SW480 (cell line): ENCODE measurements at regions not wholly inside any gene's neighbourhood (a gene's known extent, or its start where the extent isn't known, plus 50 kb on each side); places are given as distances from the start of the nearest gene placed in this dataset.
A peak's percentile ranks its signal among the peaks of the same experiment; 100 is the strongest.

Experiments used
- DNase-seq: peaks from one replicate; pipeline ENCODE4 v3.0.0-alpha.2; 2016; ENCODE audit warnings: low spot score

- DNase-seq = no peak
Observed at GRCh38 chr1:244196571-244197285, 145.6 kb downstream of the ZBTB18 start.

- DNase-seq = no peak
Observed at GRCh38 chr1:244197851-244198375, 146.8 kb downstream of the ZBTB18 start.

DNA sequence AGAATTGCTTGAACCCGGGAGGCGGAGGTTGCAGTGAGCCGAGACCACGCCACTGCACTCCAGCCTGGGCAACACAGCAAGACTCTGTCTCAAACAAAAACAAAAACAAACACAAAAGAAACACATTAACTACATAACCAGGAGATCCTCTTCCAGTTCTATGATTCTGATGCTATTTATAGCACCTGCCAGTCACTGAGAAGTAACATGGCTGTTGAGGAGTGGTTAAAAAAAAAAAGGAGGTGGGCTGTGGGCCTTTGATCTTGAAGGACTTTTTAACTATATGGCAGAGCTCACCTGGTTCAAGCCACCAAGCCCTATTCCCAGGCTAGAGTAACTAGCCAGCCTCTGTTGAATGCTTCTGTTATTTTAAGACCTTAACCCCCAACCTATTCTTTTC, 148.8 kb downstream of the ZBTB18 start:
- DNase-seq = peak; percentile 13

GRCh38 chr1:244200596-244200995, 149.5 kb downstream of the ZBTB18 start:
- no peak for DNase-seq

- DNase-seq = no peak
Observed at GRCh38 chr1:244201750-244202149, 150.7 kb downstream of the ZBTB18 start.

GRCh38 chr1:244204004-244204403, 152.9 kb downstream of the ZBTB18 start:
- DNase-seq = no peak

GRCh38 chr1:244205171-244205570, 154.1 kb downstream of the ZBTB18 start:
- DNase-seq = no peak

DNA sequence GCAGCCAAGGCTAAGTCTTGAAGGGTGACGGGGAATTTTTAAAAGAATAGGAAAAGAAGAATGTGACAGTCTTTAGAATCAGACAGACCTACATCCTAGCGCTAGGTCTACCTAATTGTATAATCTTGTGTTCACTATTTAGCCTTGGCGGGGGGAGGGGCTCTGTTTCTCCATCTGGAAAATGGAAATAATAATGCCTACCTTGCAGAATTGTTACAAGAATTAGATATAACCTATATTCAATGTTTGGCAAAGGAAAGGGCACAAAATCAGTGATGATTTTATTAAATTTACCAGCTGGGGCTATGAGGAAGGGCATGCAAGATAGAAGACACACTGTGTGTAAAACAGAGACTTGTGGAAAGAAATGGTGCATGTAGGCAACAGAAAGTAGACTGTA, 154.8 kb downstream of the ZBTB18 start:
- DNase-seq = no peak

GRCh38 chr1:244207042-244207934, 156.2 kb downstream of the ZBTB18 start:
- DNase-seq = no peak

GRCh38 chr1:244207935-244208244, 156.8 kb downstream of the ZBTB18 start:
- DNase-seq = no peak

DNA sequence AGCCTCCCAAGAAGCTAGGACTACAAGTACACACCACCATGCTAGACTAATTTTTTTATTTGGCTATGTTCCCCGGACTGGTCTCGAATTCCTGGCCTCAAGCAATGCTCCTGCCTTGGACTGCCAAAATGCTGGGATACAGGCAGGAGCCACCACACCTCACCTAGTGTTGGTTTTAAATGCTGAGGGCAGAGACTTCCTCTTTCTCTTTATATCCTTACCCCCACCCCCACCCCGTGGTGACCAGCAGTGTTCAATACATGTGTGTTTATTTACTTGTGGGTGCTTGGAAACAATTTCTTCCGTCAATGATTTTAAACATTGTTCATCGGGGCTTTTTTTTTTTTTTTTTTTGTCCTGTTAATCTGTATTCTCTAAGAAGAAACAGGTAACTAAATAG, 158.9 kb downstream of the ZBTB18 start:
- no peak for DNase-seq

- no peak for DNase-seq
Observed at GRCh38 chr1:244210884-244211558, 159.9 kb downstream of the ZBTB18 start.

DNA sequence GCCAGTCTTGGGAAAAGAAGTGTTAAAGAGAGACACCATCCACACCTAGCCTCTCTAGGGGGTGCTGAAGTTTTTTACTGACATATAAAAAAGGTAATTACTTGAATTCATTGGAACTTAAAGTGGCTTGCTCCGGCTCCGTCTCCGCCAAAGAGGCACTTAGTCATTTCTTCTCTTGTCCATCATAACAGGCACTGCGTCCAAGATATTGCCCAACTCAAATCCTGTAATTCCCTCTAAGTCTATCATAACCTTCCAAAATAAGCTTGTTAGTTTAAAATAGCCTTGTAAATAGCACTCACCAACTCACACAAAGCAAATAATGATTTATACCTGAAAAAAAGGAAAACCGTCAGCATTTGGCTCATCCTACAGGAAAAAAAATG, 160.5 kb downstream of the ZBTB18 start:
- DNase-seq = no peak

- no peak for DNase-seq
Observed at GRCh38 chr1:244212219-244212618, 161.1 kb downstream of the ZBTB18 start.

DNA sequence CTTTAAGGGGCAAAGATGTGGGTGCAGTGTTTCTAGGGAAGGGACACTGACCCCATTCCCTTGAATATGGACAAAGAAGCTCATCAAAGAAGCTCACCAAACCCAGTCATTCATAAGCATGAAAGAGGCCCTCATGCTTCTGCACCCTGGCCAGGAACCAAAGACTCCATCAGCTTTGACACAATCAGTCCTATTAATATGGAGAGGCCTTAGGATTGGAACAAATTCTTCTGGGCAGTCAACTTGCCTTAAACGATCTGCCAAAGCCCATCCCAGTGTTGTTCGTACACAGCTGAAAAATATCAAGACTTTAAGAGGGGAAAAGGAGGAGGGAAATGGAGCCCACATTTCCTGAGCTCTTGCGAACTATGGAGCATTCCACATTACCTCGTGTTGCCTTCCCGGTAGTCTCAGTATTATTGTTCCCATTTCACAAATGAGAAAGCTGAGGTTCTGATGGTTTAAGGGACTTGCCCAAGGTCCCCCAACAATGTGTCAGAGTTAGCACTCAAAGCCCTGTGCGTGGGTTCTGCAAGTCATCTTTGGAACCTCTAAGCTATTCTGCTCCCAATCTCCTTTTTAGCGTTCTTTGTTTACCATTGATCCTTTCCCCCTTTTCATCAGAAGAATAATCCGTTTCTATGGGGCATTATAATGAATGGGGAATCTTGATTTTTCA, 161.9 kb downstream of the ZBTB18 start:
- no peak for DNase-seq

- peak; percentile 90 for DNase-seq
Observed at GRCh38 chr1:244214009-244214967, 163.2 kb downstream of the ZBTB18 start.

- no peak for DNase-seq
Observed at GRCh38 chr1:244216836-244217235, 165.8 kb downstream of the ZBTB18 start.

DNA sequence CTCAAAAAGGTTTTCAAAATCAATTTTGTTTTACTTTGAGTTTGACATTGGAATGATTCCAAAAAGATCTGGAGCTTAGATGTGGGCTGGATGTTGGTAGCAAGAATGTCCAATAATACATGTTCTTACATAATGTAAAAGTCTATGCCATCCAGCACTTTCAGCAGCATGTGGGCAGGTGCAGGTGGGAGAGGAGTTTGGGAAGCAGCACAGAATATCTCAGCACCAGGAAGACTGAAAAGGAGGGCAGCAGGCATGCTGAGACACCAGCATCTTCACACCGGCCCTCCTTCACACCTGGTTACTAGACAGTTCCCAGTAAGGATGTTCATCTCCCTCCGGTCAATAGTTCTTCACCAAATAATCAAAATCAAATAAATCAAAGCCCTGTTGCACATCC, 166.6 kb downstream of the ZBTB18 start:
- DNase-seq = no peak

DNA sequence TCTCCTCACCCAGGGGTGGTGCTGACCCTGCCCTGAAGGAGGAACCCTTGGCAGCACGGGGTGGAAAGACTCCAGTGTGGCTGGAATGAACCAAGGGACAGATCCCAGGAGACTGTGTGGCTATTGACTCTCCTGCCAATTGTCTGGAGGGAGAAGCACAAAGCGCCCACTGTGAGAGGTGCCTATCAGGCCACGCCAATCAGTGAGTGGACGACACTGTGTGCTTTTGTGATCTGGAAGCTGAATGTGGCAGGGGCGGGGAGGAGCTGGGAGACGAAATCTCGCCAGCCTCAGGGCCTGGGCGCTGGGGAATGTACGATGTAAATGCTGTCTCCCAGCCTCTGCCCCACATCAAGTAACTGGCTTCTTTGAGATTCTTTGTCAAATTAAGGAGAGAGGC, 167.1 kb downstream of the ZBTB18 start:
- DNase-seq = no peak

- DNase-seq = no peak
Observed at GRCh38 chr1:244219149-244219548, 168.1 kb downstream of the ZBTB18 start.

GRCh38 chr1:244219802-244220201, 168.7 kb downstream of the ZBTB18 start:
- no peak for DNase-seq
